C4-2B (cell line): ENCODE measurements at regions not wholly inside any gene's neighbourhood (a gene's known extent, or its start where the extent isn't known, plus 50 kb on each side); places are given as distances from the start of the nearest gene placed in this dataset.

ENCODE experiments used
- CTCF ChIP-seq: fragments of 450-650 bp; conservative IDR thresholded peaks from 2 replicates; pipeline ENCODE4 v1.5.1; 2017; ENCODE audit warnings: mild to moderate bottlenecking
- ZFX ChIP-seq: fragments of 450-650 bp; IDR thresholded peaks from 2 replicates; pipeline ENCODE4 v1.6.1; 2017

GRCh38 chr2:17334300-17334699, 183.9 kb downstream of the RAD51AP2 start:
- no peak for TF ChIP-seq CTCF
- TF ChIP-seq ZFX = no peak
